Lower lobe of right lung (tissue), 2 donors: ENCODE measurements at regions not wholly inside any gene's neighbourhood (a gene's known extent, or its start where the extent isn't known, plus 50 kb on each side); places are given as distances from the start of the nearest gene placed in this dataset.

Experiments
- ATAC-seq, 2 donors: fragments of 200-7000 bp; cut with Tn5 transposase; one replicate each; pipeline ENCODE4 v1.9.1; 2020 to 2022; ENCODE audit warnings: mild to moderate bottlenecking in 2 of 2, moderate library complexity in 2 of 2
- DNase-seq: peaks from one replicate; pipeline ENCODE4 v3.0.0-alpha.2; 2020
- H3K27ac ChIP-seq: fragments of 200-600 bp; one replicate; pipeline ENCODE4 v1.8.0; 2022
- H3K27me3 ChIP-seq: fragments of 200-600 bp; one replicate; pipeline ENCODE4 v1.8.0; 2022; ENCODE audit warnings: low read depth
- H3K36me3 ChIP-seq: fragments of 200-600 bp; one replicate; pipeline ENCODE4 v1.8.0; 2022; ENCODE audit warnings: mild to moderate bottlenecking
- H3K4me1 ChIP-seq: fragments of 200-600 bp; one replicate; pipeline ENCODE4 v1.8.0; 2022
- H3K4me3 ChIP-seq: fragments of 200-600 bp; one replicate; pipeline ENCODE4 v1.8.0; 2022; ENCODE audit warnings: mild to moderate bottlenecking
- H3K9me3 ChIP-seq: fragments of 200-600 bp; one replicate; pipeline ENCODE4 v1.8.0; 2022
- intact Hi-C: fragments of 100-400 bp; cut with DNase I; formaldehyde crosslinking; loops from one replicate; pipeline ENCODE4 v1.11.0; 2022
- TF ChIP-seq, protein P1 (sequence below): fragments of 200-600 bp; IDR thresholded peaks from one replicate; pipeline ENCODE4 v1.8.0; 2022; ENCODE audit warnings: antibody characterized with exemption, mild to moderate bottlenecking
- donor health status: DM: no; HTN: yes; CAD: no; lungs with severe emphysema.

DNA sequence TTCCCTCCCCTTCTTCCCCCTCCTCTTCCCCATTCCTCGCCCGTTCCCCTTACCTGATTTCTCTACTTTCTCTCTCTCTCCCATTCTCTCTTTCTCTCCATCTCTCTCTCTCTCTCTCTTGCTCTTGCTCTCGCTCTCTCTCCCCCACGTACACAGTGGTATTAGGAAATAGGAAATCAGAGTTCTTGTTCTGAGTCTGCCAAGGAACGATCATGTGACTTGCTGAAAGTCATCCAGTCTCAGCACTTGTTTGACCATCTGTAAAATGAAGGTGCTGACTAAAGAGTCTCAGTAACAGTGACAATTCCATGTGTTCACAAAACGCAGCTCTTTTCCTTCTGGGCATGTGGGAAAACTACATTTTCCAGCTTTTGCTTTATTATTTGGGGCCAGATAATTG lies 445.0 kb upstream of the TGFBR2 start:
- DNase-seq (no peak), ATAC-seq (peak; percentile 81 to 89)
- Histone ChIP-seq H3K4me1 (peaks cover 11% of the 10 kb centered on the region), H3K27ac (no peak overlapping the region), H3K4me3 (no peak overlapping the region), H3K36me3 (no peaks in the 10 kb centered on the region), H3K9me3 (no peaks in the 10 kb centered on the region), H3K27me3 (no peaks in the 10 kb centered on the region)
- TF ChIP-seq, protein P1, sequence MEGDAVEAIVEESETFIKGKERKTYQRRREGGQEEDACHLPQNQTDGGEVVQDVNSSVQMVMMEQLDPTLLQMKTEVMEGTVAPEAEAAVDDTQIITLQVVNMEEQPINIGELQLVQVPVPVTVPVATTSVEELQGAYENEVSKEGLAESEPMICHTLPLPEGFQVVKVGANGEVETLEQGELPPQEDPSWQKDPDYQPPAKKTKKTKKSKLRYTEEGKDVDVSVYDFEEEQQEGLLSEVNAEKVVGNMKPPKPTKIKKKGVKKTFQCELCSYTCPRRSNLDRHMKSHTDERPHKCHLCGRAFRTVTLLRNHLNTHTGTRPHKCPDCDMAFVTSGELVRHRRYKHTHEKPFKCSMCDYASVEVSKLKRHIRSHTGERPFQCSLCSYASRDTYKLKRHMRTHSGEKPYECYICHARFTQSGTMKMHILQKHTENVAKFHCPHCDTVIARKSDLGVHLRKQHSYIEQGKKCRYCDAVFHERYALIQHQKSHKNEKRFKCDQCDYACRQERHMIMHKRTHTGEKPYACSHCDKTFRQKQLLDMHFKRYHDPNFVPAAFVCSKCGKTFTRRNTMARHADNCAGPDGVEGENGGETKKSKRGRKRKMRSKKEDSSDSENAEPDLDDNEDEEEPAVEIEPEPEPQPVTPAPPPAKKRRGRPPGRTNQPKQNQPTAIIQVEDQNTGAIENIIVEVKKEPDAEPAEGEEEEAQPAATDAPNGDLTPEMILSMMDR: no peak
- intact Hi-C loops: no loop called here

DNA sequence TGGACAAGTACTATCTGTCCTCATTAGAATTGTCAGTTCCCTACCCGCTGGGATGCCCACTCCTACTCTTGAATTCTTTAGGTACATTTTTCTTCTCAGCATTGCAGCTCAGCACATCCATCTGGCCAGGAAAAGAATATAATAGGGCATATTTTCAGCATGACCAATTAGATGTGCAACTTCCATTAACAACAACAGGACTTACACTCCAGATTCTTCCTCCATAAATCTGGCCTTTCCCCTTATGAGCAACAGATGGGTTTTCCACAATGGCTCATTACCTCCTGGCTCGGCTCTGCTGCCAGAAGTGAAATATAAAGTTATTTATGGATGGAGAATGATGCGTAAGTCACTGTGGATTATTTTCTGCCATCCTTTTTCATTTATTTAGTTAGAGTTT lies 443.8 kb upstream of the TGFBR2 start:
- Histone ChIP-seq H3K27me3 (no peaks in the 10 kb centered on the region), H3K4me1 (peaks cover 4% of the 10 kb centered on the region), H3K4me3 (no peak overlapping the region), H3K9me3 (no peaks in the 10 kb centered on the region), H3K36me3 (no peaks in the 10 kb centered on the region), H3K27ac (no peak overlapping the region)
- no peak for ATAC-seq
- TF ChIP-seq, protein P1: no peak
- DNase-seq: no peak
- intact Hi-C loops: no loop called here

DNA sequence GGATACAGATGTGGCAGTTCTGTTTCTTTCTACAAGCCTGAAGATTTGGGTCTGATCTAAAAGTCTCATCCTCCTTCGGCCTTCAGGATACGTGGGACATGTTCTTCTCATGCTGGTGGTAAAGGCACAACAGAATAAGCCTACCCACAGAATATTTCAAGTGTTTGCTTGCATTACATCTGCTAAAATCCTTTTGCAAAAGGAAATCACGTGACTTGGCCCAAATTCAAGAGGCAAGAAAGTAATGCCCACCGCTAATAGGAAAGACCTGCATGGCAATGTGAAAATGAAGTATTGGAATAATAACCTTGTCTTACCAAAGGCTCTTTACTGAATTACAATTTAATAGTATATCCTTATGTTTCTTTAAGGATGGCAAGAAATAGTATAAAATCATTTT lies 439.9 kb upstream of the TGFBR2 start:
- TF ChIP-seq, protein P1: no peak
- no peak for ATAC-seq
- no peaks in the 10 kb centered on the region for H3K27me3 ChIP-seq
- no peak for DNase-seq
- peaks cover 2% of the 10 kb centered on the region for H3K4me1 ChIP-seq
- no peaks in the 10 kb centered on the region for H3K9me3 ChIP-seq
- no peak overlapping the region for H3K27ac ChIP-seq
- intact Hi-C loops: no loop called here
- H3K4me3 ChIP-seq: no peak overlapping the region
- H3K36me3 ChIP-seq: no peaks in the 10 kb centered on the region

DNA sequence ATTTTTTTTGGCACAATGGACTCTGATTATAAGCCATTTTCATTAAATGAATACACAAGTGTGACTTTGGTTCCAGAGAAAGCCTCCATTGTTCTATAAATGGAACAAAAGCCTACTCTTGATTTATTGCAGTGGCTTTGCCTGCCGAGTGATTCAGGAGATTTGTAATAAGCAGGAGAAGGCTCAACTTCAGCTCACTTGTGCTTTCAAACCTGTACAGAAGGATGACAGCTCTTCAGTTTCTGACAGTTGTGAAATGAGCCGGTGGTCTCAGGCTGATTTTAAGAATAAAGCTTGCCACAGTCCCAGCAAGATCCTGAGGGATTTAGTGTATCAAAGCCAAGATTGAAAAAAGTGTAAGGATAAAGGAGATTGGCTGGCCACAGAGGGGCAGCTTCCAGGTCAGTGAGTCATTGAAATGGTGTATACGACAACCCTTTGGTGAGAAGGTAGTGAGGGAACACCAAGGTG lies 438.8 kb upstream of the TGFBR2 start:
- Histone ChIP-seq H3K27ac (no peak overlapping the region), H3K36me3 (no peaks in the 10 kb centered on the region), H3K4me1 (no peaks in the 10 kb centered on the region), H3K27me3 (no peaks in the 10 kb centered on the region), H3K4me3 (no peak overlapping the region), H3K9me3 (no peaks in the 10 kb centered on the region)
- intact Hi-C loops: no loop called here
- ATAC-seq (no peak), DNase-seq (no peak)
- TF ChIP-seq, protein P1: no peak

DNA sequence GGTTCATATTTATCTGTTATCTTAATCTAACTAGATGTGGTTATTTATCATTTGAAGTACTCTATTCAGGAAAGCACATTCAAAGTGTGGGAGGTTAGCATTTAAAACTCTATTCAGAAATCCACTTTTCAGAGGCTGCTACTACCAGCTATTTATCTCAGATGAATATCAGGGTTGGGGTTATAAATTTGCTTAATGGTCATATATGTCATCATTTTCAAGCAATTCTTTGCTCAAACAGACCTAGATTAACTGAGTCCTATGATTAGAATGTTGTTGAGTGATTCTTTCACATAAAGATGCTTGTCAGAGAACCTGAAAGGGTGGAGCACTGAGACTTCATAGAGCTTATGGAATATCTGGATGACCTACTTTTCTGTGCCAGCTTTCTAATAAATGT lies 436.9 kb upstream of the TGFBR2 start:
- Histone ChIP-seq H3K4me3 (no peak overlapping the region), H3K27me3 (no peaks in the 10 kb centered on the region), H3K9me3 (no peaks in the 10 kb centered on the region), H3K36me3 (no peaks in the 10 kb centered on the region), H3K27ac (no peak overlapping the region), H3K4me1 (no peaks in the 10 kb centered on the region)
- ATAC-seq (no peak), DNase-seq (no peak)
- TF ChIP-seq, protein P1: no peak
- intact Hi-C loops: no loop called here
